HFF-Myc (cell line): ENCODE measurements at regions not wholly inside any gene's neighbourhood (a gene's known extent, or its start where the extent isn't known, plus 50 kb on each side); places are given as distances from the start of the nearest gene placed in this dataset.

Experiments used
- DNase-seq: peaks from one replicate; pipeline ENCODE4 v3.0.0-alpha.2; 2011; ENCODE audit warnings: low read depth; ENCODE audit errors: extremely low read depth
- H3K4me3 ChIP-seq: replicated peaks from 2 replicates; pipeline ENCODE4 v1.5.1; 2011; ENCODE audit warnings: low read depth, mild to moderate bottlenecking, control low read depth, low read length
- CTCF ChIP-seq: IDR thresholded peaks from 2 replicates; pipeline ENCODE4 v1.5.1; 2012; ENCODE audit warnings: mild to moderate bottlenecking, low read depth, low read length, control low read depth; ENCODE audit errors: missing control alignments

- DNase-seq, result no peak
- no peak overlapping the region for H3K4me3 ChIP-seq
- TF ChIP-seq CTCF, result no peak
Observed at GRCh38 chr21:26365849-26366248, 195.3 kb upstream of the APP start.

- DNase-seq, result no peak
- no peak overlapping the region for H3K4me3 ChIP-seq
- no peak for TF ChIP-seq CTCF
Observed at GRCh38 chr21:26351661-26352060, 181.1 kb upstream of the APP start.

- no peak for TF ChIP-seq CTCF
- no peak for DNase-seq
- no peak overlapping the region for H3K4me3 ChIP-seq
Observed at GRCh38 chr21:26332867-26333266, 162.3 kb upstream of the APP start.

- TF ChIP-seq CTCF, result no peak
- DNase-seq, result no peak
- no peak overlapping the region for H3K4me3 ChIP-seq
Observed at GRCh38 chr21:26331205-26331980, 160.8 kb upstream of the APP start.

- no peak for DNase-seq
- TF ChIP-seq CTCF, result no peak
Observed at GRCh38 chr21:26320596-26320995, 150.0 kb upstream of the APP start.

GRCh38 chr21:26307640-26308039 is 137.1 kb upstream of the APP start:
- TF ChIP-seq CTCF, result no peak
- H3K4me3 ChIP-seq, result no peak overlapping the region
- no peak for DNase-seq

More at GRCh38 chr21:26320596-26320995, 150.0 kb upstream of the APP start:
- no peak overlapping the region for H3K4me3 ChIP-seq

GRCh38 chr21:26297851-26298250 is 127.3 kb upstream of the APP start:
- no peak overlapping the region for H3K4me3 ChIP-seq
- TF ChIP-seq CTCF, result no peak
- no peak for DNase-seq
